ENCODE measurements at regions not wholly inside any gene's neighbourhood (a gene's known extent, or its start where the extent isn't known, plus 50 kb on each side); places are given as distances from the start of the nearest gene placed in this dataset.
"Not testable (repeated sequence)": the region's sequence is repeated elsewhere in the genome, so short reads cannot be mapped to it uniquely, and the experiment has no call there.

DNA sequence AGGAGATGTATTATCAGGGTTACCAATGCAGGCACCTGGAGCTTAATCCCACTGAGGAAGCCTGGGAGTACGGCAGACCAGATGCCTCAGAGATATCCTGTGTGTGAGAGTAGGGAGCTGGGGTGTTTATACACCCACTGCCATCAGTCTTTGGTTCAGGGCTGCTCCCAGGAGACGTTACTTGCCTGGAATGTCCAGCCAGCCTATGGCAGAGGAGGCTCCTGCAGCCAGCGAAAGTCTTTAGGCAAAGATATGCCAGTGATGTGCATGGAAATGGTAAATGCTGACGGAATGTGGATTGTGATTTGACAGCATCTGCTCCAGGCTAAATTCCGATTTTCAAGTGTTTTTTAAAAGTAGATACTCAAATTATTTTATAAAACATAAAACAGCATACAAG, 282.0 kb downstream of the BTBD3 start:
- no peak for DNase-seq

DNA sequence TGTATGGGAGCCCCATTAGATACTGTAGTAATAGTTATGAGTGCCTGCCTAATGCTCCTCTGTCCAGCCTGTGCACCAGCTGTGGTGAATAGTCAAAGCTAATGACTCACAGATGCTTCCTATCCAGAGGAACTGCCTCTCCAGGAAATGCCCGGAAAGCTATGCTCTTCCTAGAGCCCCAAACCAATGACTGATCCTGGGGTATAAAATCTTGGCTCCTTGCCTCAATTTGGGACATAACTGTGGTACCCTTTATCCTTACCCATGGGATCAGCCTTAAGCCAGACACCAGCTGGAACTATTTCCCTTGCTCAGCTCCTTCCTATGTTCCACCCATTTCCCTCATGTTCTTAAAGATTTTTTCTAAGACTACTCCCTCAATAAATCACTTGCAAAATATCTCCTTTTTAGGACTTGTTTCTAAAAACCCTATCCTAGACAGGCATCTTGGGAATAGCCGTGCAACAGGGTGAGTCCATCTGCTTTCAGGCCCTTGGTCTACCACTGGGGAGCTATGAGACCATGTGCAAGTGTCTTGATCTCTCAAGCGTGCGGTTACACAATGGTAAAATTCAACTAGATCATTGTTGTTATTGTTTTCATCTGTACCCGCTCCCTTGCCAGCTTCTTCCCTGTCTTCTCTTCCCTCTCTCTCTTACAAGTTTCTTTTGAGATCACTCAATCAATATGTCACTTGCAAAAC, 283.7 kb downstream of the BTBD3 start:
- no peak for DNase-seq

DNA sequence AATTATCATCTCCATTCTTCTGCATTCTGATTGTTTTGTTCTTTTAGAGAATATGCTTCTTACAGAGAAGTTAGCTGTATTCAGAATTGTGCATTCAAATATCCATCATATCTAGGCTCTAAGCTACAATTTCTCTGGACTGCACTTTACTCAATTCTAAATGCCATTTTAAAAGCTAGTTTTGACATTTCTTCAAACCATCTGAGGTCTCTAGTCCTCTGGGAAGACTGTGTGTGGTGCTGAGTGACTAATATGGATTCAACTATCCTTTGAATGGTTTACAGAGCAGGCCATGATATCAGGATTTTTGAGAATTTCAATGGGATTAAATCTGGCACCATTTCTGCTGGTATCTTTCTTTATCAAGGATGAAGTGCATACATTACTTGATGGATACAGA, 285.7 kb downstream of the BTBD3 start:
- DNase-seq = no peak

GRCh38 chr20:12203981-12204380, 286.3 kb downstream of the BTBD3 start:
- DNase-seq = no peak

GRCh38 chr20:12207875-12208274, 290.2 kb downstream of the BTBD3 start:
- no peak for DNase-seq

DNA sequence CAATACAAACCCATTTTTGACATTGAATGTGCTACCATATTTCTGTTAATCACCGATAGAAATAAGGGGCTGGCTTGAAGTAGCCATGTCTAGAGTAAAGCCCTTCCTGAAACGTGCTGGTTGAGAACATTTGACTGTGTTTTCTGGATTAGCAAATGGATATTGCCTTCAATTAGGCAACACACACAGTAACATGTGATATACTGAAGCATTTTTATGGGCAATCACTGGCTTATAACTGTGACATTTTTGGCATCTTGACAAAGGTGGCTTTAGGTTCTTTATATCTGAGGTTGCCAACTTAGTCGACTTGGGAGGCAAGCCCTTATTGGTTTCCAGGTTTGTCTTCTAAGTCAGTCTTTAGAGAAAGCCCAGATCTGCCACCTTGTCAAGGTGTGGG, 292.9 kb downstream of the BTBD3 start:
- DNase-seq = no peak

GRCh38 chr20:12211361-12211760, 293.7 kb downstream of the BTBD3 start:
- DNase-seq = no peak

GRCh38 chr20:12217382-12217781, 299.7 kb downstream of the BTBD3 start:
- DNase-seq = no peak

- DNase-seq = no peak
These were observed 302.1 kb downstream of the BTBD3 start for GRCh38 chr20:12219798-12220197.

- DNase-seq = no peak
These were observed 305.4 kb downstream of the BTBD3 start for GRCh38 chr20:12223057-12223456.

DNA sequence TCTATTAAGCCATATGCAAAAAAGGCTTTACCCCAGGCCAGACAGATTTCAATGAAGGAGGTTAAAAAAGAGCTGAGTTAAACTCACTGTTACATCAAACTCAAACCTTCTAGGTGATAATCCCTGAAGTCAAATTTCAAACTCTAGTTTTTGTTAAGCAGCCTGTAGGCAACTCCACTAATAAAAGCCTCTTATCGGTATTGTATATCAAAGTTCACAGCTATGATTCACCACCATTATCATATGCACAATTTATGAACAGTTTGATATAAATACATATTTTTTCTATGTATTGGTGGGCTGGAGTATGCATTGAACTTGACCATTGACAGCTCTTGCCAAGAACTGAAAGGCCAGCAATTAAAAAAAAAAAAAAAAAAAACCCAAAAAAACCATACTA, 308.2 kb downstream of the BTBD3 start:
- no peak for DNase-seq

DNA sequence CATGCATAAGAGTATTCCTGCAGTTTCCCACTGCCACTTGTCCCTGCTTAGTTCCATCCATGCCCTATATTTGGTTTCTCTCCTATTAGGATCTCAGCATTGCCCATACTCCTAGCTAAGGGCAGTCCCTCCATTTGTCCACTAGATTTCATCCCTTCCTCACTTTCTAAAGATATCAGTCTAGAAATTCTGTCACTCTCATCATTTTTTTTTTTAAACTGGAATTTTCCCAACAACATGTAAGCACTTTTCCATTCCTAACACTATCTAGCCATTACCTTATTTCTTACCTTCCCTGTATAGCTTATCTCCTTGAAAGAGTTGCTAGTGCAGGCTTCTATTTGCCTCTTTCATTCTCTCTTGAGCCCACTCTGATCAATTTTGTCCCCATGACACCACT, 312.2 kb downstream of the BTBD3 start:
- no peak for DNase-seq

GRCh38 chr20:12237772-12238171, 320.1 kb downstream of the BTBD3 start:
- peak in 50 of 56 donors; percentile 1 to 82 (median 42) for DNase-seq

DNA sequence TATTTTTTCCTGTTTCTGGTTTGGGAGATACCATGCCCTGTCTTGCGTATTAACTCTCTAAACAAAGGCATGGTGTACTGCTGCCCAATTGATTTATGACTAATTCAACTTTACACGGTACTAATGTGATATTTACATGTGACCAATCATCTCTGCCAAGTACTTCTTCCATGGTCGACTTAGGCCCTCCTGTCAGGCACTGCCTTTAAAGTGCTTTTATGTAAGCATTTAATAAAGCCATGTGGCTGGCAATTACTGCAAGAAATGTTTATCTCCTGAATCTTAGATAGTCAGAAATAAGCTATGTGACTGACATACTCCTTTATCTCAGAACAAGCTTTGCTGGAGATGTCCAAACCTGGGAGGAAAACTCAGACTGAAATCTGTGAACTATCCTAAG, 323.4 kb downstream of the BTBD3 start:
- no peak for DNase-seq

- no peak for DNase-seq
These were observed 325.6 kb downstream of the BTBD3 start for GRCh38 chr20:12243327-12243726.

GRCh38 chr20:12248481-12248880, 330.8 kb downstream of the BTBD3 start:
- no peak for DNase-seq

DNA sequence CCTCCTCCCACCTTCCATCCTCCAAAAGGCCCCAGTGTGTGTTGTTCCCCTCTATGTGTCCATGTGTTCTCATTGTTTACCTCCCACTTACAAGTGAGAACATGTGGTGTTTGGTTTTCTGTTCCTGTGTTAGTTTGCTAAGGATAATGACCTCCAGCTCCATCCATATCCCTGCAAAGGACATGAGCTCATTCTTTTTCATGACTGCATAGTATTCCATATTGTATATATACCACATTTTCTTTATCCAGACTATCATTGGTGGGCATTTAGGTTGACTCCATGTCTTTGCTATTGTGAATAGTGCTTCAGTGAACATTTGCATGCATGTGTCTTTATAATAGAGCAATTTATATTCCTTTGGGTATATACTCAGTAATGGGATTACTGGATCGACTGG, 333.0 kb downstream of the BTBD3 start:
- not testable (repeated sequence) for DNase-seq

GRCh38 chr20:12252793-12253192, 335.1 kb downstream of the BTBD3 start:
- DNase-seq = no peak

GRCh38 chr20:12255461-12255970, 337.8 kb downstream of the BTBD3 start:
- DNase-seq = peak in 1 of 56 donors; percentile 37

DNA sequence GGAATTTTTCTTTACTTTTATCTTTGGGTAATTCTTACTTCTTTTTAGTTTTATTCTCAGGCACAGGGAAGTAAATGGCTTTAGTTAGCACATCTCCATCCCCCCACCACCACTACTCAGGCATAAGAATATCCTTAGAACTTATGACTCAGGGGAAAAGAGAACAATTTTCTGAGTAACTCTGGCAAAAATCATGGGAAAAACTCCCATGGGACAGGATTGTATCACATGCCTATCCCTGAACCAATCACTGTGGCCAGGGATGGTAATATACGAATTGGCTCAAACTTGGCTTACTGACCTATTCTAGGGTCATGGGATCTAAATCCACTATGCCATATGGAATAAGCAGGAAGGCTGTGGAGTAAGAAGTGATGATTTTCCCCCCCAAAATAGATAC, 339.1 kb downstream of the BTBD3 start:
- no peak for DNase-seq

DNA sequence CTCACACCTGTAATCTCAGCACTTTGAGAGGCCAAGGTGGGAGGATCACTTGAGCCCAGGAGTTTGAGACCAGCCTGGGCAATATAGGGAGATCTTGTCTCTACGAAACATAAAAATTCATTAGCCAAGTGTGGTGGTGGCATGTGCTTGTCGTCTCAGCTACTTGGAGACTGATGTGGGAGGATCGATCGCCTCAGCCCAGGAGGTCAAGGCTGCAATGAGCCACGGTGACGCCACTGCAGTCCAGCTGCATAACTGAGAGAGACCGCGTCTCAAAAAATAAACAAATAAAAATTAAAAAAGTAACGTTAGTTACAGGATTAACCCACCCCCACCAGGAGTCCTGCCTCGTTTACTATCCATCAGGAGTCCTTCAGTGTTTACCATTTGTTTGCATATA, 345.1 kb downstream of the BTBD3 start:
- no peak for DNase-seq

DNA sequence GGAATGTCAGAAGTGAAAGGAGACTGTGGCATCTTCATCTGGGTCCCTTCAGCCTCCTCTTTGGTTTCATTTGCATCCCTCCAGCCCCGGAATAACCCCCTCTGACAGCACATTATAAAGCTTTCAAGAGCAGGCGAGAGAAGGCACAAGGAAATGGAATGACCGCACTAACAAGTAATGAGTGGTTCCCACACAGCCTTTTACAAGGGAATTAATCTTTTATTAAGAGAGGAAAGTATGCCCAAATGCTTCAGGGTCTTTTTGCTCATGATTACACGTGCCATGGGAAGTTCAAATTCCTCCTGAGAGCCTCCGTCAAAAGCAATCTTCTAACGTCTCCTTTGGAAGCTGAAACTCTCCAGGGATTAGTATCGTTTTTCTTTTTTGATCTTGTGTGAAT, 347.0 kb downstream of the BTBD3 start:
- DNase-seq = no peak

DNA sequence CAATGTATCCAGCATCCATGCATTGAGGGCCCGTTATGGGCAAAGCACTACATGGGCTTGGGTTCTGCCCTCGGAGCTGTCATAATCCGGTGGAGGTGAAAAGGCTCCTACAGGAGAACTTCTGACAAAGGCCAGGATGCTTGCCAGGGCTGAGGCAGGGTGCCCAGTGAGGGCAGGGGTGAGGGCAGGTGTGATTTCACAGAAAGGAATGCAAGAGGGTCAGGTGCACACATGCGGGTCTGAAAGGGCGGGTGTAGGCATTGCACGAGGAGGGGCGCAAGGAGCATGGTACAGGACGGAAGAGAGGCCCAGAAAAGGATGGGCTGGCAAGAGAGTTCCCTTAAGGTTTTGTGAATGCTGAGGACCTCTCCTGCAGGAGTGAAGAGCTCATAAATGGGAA, 348.0 kb downstream of the BTBD3 start:
- no peak for DNase-seq

DNA sequence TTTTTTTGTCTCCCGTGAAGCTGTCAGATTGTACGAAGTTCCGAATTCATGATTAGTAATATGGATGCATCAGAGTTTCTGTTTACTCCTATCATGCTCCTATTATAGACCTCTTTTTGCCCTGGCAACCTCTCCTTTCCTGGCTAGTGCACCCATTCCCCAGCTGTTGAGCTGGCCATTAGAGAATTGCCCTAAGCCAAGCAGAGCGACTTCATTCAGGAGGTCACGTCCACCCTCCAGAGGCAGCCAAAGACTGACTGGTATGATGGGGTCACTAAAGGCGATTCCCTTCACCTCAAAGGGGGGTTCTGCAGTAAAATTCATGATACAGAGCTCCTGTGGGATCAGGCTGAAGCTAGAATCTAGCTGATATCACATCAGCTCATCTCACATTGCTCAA, 351.9 kb downstream of the BTBD3 start:
- DNase-seq = no peak

Measured in amygdala (tissue), 56 donors.